ENCODE measurements at regions not wholly inside any gene's neighbourhood (a gene's known extent, or its start where the extent isn't known, plus 50 kb on each side); places are given as distances from the start of the nearest gene placed in this dataset.

DNA sequence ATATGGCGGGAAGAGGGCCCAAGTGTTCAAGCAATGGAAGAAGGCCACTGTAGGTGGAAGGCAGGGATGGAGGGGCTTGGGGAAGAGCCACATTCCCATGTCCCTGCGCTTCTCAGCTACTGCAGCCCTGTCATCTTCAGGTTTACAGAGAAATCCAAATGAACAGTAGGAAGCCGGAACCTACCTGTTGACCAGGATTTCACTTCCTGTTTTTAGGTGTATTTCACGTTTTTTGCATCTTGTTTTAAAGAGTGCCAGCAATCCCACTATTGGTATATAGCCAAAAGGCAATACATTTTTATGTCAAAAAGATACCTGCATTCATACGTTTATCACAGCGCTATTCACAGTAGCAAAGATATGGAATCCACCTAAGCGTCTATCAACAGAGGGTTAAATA, 159.2 kb downstream of the SLC35B3 start:
- DNase-seq (ENCODE audit: low read depth in 2 of 2) = no peak

GRCh38 chr6:8275667-8276066, 159.7 kb downstream of the SLC35B3 start:
- no peak for DNase-seq (ENCODE audit: low read depth in 2 of 2)

- no peak for DNase-seq (ENCODE audit: low read depth in 2 of 2)
Measured at GRCh38 chr6:8274226-8274625, 161.1 kb downstream of the SLC35B3 start.

- DNase-seq (ENCODE audit: low read depth in 2 of 2) = no peak
Measured at GRCh38 chr6:8269872-8270454, 165.4 kb downstream of the SLC35B3 start.

DNA sequence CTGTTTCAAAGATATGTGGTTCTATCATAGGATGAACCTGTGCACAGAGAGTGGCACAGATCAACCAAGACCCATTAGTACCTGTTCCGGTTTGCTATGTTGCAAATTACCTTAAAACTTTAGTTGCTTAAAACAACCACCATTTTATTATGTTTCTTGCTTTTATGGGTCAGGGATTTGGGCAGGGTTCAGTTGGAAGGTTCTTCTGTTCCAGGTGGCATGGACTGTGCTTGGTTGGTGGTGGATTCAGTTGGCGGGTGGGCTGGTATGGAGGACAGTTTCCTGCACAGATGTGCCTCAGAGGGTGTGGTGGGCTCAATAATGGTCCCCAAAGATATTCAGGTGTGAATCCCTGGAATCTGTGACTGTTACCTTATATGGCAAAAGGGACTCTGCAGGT, 166.3 kb downstream of the SLC35B3 start:
- DNase-seq (ENCODE audit: low read depth in 2 of 2) = no peak

- no peak for DNase-seq (ENCODE audit: low read depth in 2 of 2)
Measured at GRCh38 chr6:8268606-8269005, 166.3 kb upstream of the EEF1E1 start.

DNA sequence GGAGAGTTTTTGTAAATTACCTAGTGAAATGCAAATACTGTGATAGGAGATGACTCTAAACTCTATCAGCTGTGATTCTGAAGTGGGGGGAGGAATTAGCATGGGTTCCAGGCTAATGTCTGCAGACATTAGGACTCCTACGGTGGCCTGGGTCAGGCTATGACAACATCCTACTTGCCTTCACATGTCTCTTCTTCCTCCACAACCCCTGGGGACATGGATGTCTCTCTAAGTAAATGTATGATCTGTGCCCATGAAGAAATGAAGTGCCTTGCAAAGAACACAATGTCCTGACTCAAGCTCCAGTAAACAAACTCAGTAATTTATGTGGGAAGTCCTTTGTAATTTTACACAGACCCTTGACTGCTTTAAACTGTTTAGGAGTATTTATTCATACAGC, 165.8 kb upstream of the EEF1E1 start:
- DNase-seq (ENCODE audit: low read depth in 2 of 2) = no peak

DNA sequence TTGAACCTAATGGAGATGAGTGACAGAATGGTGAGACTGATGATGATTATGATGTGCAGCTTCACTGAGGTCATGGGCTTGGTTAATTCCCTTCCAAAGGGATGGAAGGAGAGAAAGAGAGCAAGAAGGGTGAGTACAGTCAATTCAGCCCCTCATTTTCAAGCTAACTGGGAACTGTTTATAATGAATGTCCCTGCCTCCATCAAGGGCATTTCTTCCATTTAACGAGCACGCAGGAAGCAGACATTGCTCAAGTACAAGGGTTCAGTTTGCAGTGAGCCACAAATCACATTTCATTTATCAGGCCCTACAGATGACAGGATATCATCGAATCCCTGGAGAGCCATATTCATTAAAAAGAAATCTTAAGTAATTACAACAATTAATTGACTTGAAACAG, 158.3 kb upstream of the EEF1E1 start:
- DNase-seq (ENCODE audit: low read depth in 2 of 2) = no peak

DNA sequence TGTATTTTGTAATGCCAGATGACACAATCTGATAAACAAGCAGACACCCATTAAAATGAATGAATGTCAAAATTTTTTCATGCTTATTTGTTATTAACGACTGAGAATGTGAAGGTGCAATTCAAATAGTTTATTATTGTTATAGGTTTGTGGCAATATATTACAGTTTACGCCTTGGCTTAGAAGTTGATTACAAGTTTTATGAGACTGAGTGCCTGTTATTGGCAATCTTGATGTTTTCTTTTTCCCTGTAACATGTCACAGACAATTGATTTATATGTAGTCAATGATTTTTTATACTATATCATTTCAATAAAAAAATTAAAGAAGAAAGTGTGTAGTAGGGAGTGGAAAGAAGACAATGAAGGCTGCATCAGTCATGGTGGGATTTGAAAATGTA, 144.1 kb upstream of the EEF1E1 start:
- no peak for DNase-seq (ENCODE audit: low read depth in 2 of 2)

- DNase-seq (ENCODE audit: low read depth in 2 of 2) = no peak
Measured at GRCh38 chr6:8245726-8246125, 143.4 kb upstream of the EEF1E1 start.

GRCh38 chr6:8243475-8243874, 141.1 kb upstream of the EEF1E1 start:
- DNase-seq (ENCODE audit: low read depth in 2 of 2) = no peak

DNA sequence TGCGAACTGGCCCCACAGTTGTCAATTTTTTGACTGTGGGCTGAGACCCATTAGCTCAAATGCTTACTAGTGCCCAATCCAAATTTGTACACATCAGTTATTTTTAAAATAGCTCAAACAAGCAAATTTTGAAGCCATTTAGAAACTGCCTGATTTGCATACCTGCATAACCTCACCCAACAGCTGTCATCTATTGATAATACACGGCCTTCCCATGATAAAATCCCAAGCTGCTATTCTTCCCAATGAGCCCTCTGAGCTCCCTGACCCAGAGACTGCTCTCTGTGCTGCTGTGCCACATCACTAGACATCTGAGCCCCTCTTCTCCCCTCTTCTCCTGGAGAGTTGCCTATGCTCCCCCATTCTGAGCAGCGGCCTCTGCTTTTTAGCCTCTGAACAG, 140.5 kb upstream of the EEF1E1 start:
- no peak for DNase-seq (ENCODE audit: low read depth in 2 of 2)

DNA sequence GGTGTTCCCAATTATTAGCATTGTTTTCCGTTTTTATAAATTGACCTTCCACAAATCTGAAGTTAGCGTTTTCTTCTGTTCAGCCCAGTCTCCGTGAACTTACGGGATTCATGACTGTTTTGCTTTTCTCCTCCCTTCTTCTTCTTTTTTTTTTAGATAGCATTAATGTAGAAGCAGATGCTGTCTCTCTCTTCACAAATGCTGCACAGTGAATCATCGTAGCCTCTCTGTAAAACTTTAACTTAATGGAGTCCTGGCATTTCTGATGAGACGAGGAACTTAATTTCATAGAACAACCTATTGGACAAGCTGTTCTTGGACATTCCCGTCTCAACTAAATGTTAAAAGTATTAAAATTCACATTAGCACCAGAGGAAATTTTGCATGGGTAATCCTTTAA, 138.0 kb upstream of the EEF1E1 start:
- DNase-seq (ENCODE audit: low read depth in 2 of 2) = no peak

- no peak for DNase-seq (ENCODE audit: low read depth in 2 of 2)
Measured at GRCh38 chr6:8238773-8239683, 136.7 kb upstream of the EEF1E1 start.

GRCh38 chr6:8237668-8238067, 135.3 kb upstream of the EEF1E1 start:
- DNase-seq (ENCODE audit: low read depth in 2 of 2) = no peak

DNA sequence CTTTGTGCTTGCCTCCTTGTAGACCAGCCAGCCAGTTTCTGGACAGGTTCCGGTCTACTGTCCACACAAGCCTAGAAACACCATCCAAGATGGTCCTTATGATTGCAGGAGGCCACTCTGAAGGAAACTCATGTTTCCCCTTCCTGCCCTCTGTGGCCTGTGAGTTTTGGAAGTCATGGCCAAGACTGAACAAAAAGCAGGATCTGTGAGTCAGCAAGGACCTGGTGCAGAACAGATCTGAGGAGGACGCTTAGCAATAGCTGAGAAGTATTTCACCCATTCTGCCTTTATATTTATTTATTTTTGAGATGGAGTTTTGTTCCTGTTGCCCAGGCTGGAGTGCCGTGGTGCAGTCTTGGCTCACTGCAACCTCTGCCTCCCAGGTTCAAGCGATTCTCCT, 134.6 kb upstream of the EEF1E1 start:
- DNase-seq (ENCODE audit: low read depth in 2 of 2) = peak in 1 of 2 donors; percentile 1

- DNase-seq (ENCODE audit: low read depth in 2 of 2) = no peak
Measured at GRCh38 chr6:8234321-8234720, 132.0 kb upstream of the EEF1E1 start.

DNA sequence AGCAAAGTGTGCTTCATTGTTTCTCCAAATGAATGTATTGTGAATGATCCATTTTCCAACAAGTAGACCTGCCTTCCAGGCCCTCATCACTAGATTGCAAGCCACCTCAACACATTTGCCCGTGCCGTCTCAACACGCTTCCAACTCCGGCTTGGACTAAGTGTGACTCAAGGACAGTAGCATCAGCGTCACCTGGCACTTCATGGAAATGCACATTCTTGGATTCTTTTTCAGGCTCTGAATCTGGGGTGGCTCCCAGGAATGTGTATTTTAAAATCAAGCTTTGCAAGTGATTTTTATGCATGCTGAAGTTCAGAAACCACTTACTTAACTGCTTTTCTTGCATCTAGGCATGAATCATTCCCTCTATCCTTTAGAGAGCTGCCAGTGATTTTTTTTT, 129.6 kb upstream of the EEF1E1 start:
- DNase-seq (ENCODE audit: low read depth in 2 of 2) = no peak

- DNase-seq (ENCODE audit: low read depth in 2 of 2) = no peak
Measured at GRCh38 chr6:8229915-8230756, 127.8 kb upstream of the EEF1E1 start.

- no peak for DNase-seq (ENCODE audit: low read depth in 2 of 2)
Measured at GRCh38 chr6:8225113-8225512, 122.8 kb upstream of the EEF1E1 start.

DNA sequence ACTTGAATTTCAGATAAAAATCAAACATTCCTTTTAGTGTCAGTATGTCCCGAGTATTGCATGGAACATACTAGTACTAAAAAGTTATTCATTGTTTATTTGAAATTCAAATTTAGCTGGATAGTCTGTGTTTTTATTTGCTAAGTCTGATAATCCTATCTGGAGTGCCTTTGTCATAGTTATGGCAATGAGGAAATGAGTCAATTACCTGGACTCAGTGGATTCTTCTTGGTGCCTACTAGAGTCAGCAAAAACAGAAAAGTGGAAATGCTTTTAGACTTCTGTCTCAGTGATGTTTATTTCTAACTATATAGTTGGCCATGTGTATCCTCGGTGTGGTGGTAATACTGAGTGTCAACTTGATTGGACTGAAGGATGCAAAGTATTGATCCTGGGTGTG, 121.3 kb upstream of the EEF1E1 start:
- DNase-seq (ENCODE audit: low read depth in 2 of 2) = no peak

DNA sequence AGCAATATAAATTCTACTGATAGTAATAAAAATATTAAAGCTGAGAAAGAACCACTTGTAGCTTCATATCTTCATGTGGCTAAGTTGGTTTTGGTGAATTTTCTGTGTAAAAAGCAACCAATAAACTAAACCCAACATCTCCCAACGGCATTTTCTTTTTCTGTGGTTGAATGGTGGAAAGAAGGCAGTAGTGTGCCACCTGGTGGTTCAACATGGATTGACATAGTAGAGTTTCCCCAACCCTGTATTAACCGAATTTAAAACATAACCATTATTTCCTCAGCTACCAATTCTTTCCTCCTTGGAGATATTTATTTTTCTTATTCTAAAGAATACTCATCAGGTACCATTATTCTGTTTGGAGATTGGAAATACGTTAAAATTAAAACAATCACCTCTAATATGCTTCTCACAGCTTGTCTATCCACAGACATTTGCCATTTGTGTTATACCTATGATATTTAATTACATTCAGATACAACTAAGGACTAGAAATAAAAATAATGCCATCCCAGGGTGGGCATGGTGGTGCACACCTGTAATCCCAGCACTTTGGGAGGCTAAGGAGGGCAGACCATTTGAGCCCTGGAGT, 117.1 kb upstream of the EEF1E1 start:
- DNase-seq (ENCODE audit: low read depth in 2 of 2) = peak; percentile 56 to 73

Measured in lung microvascular endothelial cell (primary cell).